Endometrial microvascular endothelial cells (primary cell): ENCODE measurements at regions not wholly inside any gene's neighbourhood (a gene's known extent, or its start where the extent isn't known, plus 50 kb on each side); places are given as distances from the start of the nearest gene placed in this dataset.
"Not testable (repeated sequence)": the region's sequence is repeated elsewhere in the genome, so short reads cannot be mapped to it uniquely, and the experiment has no call there.

Experiments
- in situ Hi-C: cut with HindIII; loops from 2 replicates; pipeline ENCODE4 v1.10.0; 2017; ENCODE audit warnings: low sequenced_read_pairs, low pct_unique_long_range_greater_than_20kb; ENCODE audit errors: inconsistent ontology term

DNA sequence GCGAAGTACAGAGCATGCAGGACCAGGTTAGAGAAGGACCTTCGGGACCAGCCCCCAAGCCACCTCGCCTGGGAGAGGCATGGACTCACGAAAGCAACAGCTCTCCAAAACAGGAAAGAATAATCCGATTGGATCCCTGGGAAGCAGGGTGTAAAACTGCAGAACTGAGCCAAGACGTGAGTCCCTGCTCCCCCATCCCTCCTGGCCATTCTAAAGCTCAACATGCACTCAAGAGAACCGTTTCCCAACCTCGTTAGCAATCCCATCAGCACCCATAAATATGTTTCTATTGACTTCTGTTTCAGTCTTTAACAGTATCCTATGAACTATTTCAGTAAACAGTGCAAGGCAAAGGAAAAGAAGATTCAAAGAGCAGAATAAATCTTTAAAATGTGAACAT is 167.0 kb downstream of the COPRS start:
- in situ Hi-C loops, result no loop called here

DNA sequence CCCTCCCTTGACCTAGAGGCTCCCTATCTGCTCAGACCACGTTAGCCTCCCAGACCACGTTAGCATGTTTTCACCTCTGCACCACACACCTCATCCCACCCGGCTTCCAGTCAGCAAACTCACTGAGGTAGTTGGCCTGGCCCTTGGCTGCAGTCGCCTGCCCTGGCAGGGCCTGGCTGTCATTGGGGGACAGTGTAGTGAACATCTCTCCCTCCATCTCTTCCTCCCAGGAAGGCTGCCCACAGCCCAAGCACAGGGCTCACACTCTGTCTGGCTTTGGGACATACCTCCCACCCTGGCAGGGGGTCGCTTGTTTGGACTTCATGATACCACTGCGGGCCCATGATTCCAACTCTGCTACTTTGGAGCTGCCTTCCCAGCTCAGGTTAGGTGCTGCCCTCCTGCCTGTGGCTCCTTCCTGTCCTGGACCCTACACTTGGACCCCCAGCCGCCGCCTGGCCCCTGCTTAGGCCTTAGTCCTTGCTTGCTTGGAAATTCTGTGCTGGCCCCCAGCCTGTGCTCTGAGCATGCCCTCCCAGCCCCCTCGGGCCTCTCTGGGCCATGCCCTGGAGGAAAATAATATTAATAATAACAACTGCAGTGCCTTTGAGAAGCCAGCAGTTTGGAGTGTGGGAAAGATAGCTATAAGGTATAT is 167.7 kb downstream of the COPRS start:
- in situ Hi-C loops, result no loop called here

DNA sequence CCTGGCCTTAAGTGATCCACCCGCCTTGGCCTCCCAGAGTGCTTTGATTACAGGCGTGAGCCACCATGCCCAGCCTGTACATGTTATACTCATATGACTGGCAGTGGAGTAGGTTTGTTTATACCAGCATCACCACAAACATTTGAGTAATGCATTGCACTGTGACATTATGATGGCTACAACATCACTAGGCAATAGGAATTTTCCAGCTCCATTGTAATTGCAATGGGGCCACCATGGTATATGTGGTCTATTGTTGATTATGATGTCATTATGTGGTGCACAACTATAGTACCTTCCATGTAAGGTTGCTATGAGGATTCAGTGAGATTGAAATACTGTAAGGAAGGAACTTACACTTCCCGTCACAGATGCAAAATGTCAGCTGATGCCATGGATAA is 168.9 kb downstream of the COPRS start:
- in situ Hi-C loops, result no loop called here

DNA sequence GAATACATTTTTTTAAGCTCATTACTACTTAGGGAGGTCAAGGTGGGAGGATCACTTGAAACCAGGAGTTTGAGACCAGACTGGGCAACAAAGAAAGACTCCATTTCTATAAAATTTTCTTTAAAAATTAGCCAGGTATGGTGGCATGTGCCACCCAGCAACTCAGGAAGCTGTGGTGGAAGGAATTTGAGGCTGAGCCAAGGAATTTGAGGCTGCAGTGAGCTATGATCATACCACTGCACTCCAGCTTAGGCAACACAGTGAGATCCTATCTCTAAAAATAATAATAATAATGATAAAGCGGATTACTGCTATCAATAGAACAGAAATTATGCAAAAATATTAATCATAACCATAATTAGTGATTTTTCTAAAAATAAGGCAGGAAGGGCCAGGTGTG is 170.3 kb downstream of the COPRS start:
- in situ Hi-C loops, result no loop called here

- in situ Hi-C loops, result no loop called here
Observed at GRCh38 chr17:31687505-31688126, 171.4 kb downstream of the COPRS start.

DNA sequence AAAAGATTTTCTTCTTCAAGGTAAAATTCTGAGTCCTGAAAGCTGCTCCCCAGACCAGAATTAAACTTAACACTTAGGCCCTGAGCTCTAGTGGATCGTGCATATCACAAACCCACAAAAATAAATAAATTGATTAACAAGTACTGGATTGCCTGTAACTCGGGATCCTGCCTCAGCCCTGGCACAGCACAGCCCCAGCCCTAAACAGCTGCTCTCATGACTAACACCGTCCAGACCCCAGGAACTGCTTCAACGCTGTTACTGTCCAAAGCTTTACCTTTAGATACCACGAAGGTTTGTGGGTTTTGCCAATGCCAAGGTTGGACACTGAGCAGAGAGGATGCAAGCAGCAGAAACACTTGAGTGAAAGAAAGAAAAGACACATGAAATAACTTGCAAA is 172.5 kb downstream of the COPRS start:
- in situ Hi-C loops, result no loop called here

DNA sequence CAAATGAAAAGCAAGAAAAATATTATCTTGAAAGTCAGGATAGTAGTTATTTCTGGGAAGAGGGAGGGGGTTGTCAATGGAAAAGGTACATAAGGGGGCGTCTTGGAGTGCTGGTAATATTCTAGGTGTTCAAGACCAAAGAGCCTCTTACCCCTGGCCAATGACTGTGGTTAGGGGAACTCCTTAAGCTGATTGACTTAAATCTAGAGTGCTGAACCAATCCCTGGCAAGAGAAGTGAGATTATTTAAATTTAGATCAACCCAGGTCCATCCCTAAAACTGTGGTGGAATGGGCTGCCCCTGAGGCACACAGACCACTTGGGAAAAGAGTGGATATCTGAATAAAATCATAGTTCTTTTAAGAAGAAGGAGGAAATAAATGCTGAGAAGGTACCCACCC is 174.1 kb downstream of the COPRS start:
- in situ Hi-C loops, result no loop called here

- in situ Hi-C loops, result no loop called here
Observed at GRCh38 chr17:31680126-31680525, 178.9 kb downstream of the COPRS start.

- in situ Hi-C loops, result no loop called here
Observed at GRCh38 chr17:31679667-31680066, 179.4 kb downstream of the COPRS start.

DNA sequence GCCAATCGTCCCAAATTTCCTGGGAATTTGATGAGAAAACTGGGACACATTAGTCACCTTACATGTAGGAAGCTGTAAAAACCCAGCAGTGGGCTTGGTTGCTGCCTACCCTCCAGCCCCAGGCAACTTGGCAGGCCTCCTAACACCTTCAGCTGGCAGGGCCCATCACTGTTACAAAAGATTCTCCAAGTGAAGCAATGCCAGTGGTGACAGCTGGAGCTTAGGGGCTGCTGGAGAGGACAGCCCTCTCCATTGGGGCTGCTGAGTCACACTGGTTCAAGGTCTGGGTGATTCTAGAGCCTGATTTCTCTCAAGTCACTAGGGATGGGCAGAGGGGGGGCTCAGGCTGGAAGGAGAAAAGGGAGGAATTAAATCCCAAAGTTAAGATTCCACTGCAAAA is 180.6 kb downstream of the COPRS start:
- in situ Hi-C loops, result no loop called here

GRCh38 chr17:31677681-31678080 is 181.4 kb downstream of the COPRS start:
- in situ Hi-C loops, result no loop called here

DNA sequence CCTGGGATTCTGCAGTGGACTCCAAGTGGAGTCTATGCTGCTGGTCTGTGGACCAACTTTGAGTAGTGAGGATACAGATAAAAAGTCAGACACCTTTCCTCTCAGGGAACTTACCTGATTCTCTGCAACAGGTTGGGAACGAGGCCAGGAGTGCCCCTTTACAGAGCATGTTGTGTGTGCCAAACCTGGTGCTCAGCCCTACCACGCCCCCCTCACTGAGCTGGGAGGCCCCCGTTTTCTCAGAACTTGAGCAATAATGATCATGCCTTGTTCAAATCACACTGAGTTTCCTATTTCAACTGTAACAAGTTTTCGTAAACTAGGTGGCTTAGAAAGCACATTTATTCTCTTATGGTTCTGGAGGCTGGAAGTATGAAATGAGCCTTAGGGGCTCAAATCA is 182.0 kb downstream of the COPRS start:
- in situ Hi-C loops, result no loop called here

DNA sequence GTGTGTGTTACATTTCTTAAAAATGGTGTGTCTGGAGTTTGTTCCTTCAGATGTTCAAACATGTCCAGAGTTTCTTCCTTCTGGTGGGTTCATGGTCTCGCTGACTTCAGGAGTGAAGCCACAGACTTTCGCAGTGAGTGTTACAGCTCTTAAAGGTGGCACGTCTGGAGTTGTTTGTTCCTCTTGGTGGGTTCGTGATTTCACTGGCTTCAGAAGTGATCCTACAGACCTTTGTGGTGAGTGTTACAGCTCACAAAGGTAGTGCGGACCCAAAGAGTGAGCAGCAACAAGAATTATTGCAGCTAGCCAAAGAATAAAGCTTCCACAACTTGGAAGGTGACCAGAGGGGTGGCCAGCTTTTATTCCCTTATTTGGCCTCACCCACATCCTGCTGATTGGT is 183.7 kb downstream of the COPRS start:
- in situ Hi-C loops, result not testable (repeated sequence)

GRCh38 chr17:31674717-31675349 is 184.2 kb downstream of the COPRS start:
- in situ Hi-C loops, result no loop called here

DNA sequence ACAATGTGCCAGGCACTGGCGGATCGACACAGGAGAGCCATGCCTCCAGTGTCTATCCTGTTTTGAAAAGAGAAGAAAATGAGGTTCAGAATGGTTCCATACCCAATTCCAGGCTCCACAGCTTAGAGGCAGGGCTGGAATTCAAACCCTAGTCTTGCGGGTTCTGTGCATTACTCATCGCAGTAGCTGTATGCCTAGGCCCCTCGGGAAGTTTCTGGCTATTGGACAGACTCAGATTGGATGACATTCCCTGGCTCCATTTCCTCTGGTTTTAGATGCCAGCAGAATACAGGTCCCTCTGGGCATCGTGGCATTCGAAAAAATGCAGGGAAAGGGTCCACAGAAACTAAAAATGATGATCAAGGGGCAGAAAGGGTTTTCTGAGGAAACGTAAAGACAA is 184.7 kb downstream of the COPRS start:
- in situ Hi-C loops, result no loop called here

DNA sequence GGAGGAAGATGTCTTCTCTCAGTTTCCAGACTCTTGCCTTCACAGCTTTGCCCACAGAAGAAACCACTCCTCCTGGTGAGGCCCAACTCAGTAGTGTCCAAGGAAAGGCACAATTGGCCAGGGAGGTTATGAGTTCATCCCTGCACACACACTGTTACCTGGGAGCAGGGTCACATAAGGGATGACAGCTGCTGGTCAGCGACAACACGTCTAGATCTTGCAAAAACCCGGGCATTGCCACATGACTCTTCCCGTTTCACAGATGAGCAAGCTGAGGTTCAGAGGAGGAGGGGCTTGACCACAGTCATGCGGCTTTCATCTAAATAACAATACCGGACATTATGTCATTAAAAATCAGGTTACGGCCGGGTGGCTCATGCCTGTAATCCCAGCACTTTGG is 186.0 kb downstream of the COPRS start:
- in situ Hi-C loops, result no loop called here

- in situ Hi-C loops, result no loop called here
Observed at GRCh38 chr17:31672161-31672819, 186.8 kb downstream of the COPRS start.

- in situ Hi-C loops, result no loop called here
Observed at GRCh38 chr17:31663576-31663975, 195.5 kb downstream of the COPRS start.

GRCh38 chr17:31660684-31661083 is 198.4 kb downstream of the COPRS start:
- in situ Hi-C loops, result no loop called here

DNA sequence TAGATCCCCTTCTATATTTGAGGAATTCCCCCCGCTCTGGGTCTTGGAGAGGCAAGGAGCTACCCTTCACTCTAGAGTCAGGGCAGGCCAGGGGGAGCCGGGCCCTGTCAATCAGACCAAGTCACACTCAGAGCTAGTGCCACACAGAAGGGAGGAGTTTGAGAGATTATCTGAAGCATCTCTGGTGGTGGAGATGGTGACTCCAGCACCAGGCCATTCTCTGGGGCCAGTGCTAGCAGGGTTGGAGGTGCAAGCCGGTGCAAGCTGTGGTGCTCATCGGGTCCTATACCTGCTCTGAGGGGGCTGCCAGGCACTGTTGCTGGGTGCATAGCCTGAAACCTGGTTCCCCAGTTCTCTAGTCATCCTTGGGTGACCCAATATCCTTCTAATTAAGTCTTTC is 201.2 kb downstream of the COPRS start:
- in situ Hi-C loops, result no loop called here
